Activated naive CD4-positive, alpha-beta T cell (primary cell): ENCODE measurements at regions not wholly inside any gene's neighbourhood (a gene's known extent, or its start where the extent isn't known, plus 50 kb on each side); places are given as distances from the start of the nearest gene placed in this dataset.
"Not testable (repeated sequence)": the region's sequence is repeated elsewhere in the genome, so short reads cannot be mapped to it uniquely, and the experiment has no call there.

Source experiments
- DNase-seq, 4 experiments: peaks; one replicate each; lab custom pipeline; 2025; lab: John Stamatoyannopoulos, UW

DNA sequence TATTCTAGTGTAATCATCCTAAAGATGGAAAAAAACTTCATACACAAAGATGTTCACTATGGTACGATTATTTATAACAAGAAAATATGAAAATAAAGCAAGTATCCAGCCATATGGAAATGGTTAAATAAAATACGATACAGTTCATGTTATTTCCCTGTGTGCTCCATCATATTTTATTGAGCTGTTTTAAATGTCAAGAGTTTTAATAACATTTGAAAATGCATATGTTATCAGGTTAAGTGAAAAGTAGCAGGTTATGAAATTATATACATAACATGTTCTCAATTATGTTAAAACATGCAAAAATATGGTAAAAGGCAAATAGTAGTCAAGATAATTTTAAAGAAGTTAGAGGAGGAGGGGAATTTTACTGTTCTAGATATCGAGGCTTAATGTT, 192.0 kb downstream of the HNRNPD start:
- no peak for DNase-seq

DNA sequence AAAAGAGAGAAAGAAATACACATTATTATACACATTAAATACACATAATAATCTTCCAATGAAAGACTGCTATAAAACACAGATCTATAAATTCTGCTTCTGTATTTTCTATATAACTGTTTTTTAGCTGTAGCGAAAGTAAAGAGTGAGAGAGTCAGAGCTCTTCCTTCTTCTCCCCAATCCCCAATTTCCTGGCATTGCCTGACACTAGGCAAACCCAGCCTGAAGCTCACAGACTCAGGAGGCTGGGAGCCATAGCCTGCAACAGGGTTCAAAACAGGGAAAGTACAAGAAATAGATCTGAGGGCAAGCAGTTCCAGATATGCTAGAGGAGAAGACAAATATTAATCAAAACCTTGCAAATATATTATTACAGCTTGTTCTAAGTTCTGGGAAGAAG, 201.6 kb downstream of the HNRNPD start:
- DNase-seq: no peak

DNA sequence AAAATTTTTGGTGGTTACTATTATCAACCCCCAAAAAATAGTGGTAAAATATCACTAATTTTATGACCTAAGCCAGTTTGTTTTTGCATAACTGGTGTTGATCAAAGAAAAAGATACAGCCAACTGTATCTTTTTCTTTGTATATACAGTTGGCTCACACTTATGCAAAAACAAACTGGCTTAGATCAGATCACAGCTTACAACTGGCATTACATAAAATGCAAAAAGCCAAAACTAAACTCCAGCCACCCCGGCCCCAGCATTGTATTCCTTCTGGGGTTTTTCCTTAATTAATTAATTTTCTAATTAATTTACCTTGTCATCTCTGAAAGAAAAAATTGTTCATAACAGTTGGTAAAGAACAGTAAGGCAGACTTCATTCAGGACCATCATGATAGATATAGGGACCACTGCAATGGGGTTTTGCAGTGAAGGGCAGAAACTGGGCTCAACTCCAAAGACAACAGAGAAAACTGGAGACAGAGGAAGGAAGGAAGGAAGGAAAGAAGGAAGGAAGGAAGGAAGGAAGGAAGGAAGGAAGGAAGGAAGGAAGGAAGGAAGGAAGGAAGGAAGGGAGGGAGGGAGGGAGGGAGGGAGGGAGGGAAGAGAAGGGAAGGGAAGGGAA, 202.1 kb downstream of the HNRNPD start:
- no peak for DNase-seq

DNA sequence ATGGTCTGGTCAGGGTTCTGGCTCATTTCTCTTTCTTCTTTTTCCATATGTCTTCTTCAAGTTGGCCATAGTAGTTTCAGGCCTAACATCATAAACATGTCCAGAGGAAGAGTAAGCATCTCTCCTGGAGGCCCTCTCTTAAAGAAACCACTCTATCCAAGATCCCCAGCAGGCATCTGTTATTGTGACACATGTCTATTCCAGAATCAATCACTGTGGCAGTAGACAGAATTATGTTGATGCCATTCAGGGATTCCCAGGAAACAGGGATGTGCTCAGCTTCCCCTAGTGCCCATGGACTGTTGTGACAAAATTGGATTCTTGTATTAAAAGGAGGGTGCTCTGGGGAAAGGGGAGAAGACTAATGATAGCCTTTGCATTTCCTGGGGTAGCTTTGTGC, 224.0 kb downstream of the HNRNPD start:
- no peak for DNase-seq

DNA sequence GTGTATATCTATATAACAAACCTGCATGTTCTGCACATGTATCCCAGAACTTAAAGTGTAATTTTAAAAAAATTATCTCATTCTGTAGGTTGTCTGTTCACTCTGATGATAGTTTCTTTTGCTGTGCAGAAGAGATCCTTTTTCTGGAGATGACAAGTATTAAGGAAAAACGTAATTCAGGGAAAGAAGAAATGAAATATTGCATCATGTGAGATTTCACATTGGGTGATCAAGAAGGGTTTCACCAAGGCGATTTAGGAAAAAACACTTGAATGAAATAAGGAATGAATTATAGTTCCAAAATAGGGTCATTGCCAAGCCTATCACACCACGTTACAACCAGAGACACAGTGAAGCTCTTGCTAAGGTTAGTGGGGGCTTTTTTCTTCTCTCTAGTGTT, 227.9 kb downstream of the HNRNPD start:
- no peak for DNase-seq

DNA sequence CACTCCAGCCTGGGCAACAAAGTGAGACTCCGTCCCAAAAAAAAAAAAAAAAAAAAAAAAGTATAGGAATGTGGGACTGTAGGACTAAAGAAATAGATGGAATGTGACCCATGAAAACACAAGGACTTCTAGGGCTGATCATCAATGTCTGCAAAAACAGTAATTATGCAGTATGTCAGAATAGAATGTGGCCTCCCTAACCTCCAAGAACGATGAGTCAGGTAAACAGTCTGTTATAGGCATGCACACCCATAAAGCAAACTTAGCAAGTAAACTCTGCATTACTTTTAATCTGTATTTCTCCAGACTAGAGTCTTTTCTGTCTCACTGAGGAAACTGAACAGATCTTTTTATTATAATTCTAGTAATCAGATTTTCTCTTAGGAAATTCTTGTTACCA, 233.4 kb downstream of the HNRNPD start:
- DNase-seq: no peak

DNA sequence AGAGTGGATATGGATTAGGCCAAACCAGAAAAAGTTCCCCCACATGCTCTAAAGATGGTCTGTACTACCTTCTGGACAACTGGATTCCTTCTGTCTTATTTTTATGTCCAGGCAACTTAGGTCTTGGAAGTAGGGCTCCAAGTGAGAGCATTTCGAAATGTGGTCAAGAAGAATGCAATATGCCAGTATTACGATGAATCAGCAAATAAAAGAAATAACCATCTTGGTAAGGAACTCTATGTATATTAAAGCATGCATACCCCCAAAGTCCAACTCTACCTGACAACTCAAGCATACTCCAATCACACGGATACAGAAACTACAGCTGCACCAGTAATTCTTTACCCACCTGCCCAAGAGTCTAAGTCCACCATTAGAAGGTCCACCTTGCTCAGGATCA, 234.5 kb downstream of the HNRNPD start:
- DNase-seq: no peak

DNA sequence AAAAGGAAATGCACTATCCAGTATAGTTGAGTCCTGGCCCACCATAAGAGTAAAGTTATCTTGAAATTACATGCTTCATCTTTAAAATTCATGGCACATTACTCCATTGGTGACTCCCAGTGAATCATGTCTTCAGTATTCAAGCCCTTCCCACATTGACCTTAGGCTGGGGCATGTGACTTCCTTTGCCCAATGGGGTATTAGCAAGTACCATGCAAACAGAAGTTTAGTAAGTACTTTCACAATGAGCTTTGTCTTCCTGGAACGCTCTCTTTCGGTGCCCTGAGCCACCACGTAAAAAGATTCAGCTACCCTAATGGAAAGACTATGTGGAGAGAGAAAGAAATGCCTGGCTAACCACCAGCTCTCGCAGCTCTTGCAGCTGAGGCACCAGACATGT, 235.4 kb downstream of the HNRNPD start:
- DNase-seq: no peak

DNA sequence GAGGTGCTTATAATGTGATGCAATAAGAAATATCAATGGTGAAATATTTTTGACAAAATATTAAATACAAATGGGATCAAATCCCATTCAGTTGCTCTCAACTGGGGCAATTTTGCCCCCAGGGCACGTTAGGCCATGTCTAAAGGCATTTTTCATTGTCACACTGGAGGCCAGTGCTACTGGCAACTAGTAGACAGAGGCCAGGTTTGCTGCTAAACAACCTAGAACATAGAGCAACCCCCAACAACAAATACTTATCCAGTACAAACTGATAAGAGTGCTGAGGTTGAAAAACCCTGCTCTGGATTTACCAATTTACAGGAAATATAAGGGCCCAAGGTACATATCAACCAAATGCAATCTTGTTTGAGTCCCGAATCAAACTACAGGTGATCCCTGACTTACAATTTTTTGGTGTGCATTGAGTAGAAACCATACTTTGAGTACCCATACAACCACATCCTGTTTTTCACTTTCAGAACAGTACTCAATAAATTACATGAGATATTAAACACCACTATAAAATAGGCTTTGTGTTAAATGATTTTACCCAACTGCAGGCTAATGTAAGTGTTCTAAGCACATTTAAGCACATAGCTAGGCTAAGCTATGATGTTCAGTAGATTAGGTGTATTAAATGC, 237.5 kb downstream of the HNRNPD start:
- DNase-seq: no peak

DNA sequence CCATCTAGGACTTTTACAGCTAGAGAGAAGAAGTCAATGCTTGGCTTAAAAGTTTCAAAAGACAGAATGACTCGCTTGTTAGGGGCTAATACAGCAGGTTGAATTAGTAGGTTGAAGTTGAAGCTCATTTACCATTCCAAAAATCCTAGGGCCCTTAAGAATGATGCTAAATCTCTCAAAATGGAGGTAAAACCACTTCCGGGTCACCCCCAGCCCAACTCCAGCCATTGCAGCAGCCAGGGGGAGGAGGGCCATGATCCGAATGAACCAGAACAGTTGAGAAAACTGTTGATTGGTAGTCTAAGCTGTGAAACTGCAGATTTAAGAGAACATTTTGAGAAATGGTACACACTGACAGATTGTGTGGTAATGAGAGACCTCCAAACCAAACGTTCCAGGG, 245.4 kb downstream of the HNRNPD start:
- no peak for DNase-seq

DNA sequence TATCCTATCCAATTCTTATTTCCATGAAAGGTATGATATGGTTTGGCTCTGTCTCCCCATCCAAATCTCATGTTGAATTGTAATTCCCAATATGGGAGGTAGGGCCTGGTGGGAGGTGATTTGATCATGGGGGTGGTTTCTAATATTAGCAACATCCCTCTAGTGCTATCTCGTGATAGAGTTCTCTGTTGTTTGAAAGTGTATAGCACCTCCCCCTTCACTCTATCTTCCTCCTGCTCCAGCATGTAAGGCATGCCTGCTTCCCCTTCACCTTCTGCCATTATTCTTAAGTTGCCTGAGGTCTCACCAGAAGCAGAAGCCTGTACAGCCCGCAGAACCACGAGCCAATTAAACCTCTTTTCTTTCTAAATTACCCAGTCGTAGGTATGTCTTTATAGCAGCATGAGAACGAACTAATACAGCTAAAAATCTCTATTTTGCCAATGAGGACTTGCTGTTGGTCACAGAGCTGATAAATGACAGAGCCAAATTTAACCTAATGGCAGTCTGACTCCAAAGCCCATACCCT, 247.2 kb downstream of the HNRNPD start:
- no peak for DNase-seq

DNA sequence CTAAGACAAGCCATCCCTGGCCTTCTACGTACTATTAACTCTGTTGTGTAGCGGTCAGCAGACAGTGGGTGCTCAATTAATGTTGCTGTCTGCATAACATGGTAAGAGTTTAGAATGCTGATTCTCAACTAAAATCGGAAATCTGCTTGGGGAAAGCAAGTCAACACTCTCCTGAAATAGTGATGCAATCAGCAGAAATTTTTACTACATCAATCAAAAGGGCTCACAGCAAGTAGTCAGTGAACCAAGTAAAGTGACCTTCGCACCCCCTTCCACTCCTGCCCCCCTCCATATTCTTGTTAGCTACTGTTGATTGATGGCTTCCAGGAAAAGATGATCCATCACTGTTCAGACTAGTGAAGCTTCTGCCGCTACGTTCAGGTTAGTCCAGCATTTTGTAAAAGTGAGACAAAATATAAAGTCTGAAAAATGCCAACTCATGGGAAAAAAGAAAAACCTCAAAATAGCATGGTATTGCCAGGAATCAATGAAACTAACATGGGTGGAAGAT, 247.9 kb downstream of the HNRNPD start:
- no peak for DNase-seq

DNA sequence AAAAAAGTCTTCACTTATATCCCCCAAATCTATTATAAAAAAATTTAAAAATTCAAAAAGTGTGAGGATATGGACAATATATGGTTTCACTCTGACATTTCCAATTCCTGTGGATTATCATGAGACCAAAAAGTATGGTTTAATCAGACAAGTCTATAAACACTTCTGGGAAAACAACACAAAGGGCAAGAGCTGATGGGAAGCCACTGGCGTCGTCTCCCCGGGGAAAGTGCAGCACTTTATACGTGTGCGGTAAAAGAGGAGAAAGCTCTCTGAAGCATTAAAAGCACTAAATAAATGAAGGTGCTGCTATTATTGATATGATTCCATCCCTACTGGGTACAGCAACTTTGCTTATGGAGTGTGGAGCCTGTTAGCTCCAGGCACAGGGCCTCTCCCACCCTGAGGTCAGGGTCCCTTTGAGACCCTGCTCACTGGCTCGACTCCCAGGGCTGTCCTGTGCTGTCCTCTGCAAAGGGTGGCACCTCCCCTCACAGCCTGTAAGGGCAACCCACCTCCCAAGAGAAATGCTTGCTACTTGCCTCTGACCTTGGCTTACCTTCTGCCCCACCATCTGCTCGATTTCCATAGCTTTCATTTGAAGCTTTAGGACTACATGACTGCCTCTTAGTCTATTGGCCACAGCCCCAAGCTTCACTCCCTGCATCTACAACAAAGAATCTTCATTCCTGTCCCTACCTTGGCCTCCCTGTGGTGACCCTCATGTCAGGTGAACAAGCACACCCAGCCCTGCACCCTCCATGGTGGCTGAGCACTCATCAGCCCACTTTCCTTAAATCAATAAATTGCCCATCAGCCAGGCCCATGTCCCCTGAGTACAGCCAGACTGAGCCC, 248.6 kb downstream of the HNRNPD start:
- DNase-seq: no peak

DNA sequence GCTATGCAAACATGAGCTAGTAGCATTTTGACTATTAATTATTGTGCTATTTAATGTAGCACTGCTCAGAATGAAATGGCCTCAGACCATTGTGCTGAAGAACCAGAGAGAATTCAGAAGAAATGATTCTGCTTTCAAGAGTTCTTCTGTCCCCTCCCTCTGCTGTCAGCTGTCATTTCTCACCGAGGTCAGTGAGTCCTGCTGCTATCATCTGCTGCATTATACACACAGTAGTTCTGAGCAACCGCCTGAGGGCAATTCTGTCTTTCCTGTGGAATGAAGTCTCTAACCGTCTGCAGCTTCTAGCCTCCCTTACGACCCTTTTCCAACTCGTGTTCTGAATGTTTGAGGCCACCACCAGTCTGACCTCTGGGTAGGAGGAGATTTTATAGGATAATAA, 249.4 kb downstream of the HNRNPD start:
- no peak for DNase-seq

DNA sequence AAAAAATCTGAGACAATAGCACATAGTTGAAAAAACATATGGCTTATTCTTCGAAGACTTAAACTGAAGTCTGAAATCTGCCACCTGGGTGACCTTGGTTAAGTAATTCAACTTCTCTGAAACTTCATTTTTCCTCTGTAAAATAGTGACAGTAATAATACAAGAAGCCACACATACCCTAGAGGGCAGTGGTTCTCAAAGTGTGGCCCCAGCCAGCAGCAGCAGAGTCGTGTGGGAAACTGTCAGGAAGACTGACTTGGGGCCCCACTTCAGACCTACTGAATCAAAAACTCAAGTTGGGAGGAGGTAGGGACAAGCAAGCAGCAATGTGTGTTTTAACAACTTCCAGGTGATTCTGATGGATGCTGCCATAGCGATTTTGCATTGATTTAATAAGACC, 249.9 kb downstream of the HNRNPD start:
- DNase-seq: peak in 1 of 4 experiments; percentile 2

DNA sequence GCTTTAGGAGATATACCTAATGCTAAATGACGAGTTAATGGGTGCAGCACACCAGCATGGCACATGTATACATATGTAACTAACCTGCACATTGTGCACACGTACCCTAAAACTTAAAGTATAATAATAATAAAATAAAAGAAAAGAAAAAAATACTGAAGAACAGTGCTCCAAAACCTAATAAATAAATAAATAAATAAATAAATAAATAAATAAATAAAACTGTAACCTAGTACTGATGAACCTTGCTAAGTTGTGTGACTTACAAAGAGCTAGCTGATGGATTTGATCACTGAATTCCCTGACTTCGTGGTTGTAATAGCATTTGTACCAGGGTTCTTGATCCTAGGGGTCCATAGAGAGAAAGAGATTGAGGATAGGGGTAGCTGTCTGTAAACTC, 258.6 kb downstream of the HNRNPD start:
- DNase-seq: not testable (repeated sequence)

DNA sequence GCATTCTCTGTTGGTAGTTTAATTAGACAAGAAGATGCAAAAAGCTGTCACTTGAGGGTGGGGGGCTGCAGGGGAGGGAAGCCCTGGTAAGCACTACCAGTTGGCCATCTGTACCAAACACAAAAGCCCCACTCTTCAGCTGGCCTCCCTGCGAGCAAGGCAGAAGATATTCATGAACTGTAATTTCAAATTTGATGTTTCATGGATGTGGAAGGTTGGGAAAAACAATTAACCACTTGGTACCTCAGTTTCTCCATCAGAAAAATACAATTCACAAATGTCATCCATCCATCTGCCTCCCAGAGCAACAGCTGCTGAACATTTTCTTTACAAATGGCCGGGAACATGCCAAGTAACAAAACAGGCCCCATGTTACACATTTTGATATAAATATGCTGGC, 265.3 kb downstream of the HNRNPD start:
- DNase-seq: no peak

DNA sequence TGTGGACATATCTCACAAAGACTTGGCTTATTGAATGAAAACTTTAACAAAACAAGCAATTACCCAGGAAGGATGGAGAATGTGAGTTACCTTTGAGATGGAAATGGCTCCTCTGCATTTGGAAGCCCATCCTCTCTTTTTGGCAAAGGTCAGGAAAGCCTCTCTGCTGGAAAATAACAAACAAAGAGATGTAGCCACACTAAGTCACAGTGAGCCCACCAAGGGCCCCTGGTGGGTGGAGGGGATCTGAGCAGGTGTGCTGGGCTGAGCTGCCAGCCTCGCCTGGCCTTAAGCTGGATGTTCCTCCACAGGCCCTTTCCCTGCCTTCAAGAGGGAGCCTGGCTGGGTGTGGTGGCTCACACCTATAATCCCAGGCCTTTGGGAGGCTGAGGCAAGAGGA, 269.2 kb downstream of the HNRNPD start:
- DNase-seq: no peak

DNA sequence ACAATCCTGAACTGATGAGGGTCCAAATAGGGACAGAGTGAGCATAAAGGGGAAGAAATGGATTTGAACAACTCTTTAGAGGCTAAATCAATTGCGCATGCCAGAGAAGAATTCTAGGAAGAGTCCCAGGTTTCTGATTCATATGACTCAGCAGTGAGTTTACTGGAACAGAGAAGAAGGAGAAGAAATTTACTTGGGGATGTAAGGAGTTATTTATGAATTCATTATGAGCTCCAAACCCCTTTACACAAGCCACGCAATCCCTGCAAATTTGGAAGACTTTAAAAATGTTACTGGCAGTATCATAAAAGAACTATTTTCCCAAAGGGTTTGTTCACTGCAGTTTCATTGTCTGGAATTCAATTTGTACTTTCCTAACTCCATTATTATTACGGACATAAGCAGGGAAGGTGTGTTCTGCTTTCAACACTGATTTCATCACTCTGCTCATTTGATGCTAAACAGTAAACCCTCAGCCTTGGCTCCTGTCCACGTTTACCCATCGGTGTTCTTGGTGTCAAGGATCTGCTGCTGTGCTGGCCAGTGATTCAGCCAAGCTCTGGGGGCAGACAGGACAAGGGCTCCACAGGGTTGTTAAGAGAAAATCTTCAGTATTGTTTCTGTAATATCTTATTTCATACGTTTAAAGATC, 273.7 kb downstream of the HNRNPD start:
- no peak for DNase-seq

DNA sequence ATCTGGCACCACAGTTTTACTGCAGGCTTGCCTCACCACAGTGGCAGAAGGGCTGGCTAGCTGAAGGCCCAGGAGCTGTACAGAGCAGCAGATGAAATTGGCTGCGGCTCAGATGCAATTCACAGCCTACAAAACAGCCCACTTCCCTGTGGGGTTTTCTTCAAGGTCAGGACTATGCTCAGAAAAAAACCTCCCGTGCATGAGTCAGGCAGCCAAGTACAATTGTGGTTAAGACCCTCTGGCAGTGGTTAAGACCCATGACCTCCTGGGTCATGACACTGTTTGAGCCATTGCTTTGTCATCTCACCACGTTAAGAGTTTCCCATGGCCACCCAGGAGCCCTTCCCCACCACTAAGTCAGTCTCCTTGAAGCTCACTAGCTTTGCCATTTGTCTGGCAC, 276.3 kb downstream of the HNRNPD start:
- no peak for DNase-seq

DNA sequence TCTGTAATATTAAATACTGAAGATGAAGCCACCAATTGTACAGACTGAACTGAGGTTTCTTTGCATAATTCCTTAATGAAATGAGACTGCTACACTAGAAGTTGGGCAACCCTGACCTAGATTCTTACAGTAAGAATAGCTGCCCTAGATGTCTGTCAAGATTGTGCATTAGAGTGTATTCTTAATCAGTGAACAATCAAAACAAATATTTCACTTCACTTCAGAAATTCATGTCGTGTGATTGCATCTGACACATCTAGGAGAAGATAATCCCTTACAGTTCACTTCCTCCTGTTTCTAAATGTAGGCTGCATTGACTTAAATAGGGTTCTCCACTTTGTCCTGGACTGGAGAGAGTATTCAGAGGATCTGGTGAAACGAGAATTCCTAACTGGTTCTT, 283.1 kb downstream of the HNRNPD start:
- no peak for DNase-seq

DNA sequence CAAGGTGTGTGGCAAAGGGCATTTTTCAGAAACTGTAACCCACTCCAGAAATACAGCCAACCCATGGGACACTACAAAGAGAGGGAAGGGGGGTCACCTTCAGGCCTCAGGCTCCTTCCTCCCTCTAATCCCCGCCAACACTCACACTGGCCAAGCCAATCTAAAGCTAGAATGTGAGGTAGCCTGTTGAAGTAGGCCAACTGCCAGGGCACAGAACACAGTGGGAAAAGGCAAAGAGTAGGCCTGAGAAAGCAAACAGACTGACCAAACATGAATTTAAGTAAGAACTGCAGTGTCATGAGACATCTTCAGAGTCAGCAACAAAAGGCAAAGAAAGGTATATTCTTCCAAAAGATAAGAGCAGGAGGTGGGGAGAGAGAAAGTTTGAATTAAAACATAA, 289.0 kb downstream of the HNRNPD start:
- DNase-seq: no peak
